T1000 (cell line): ENCODE measurements at regions not wholly inside any gene's neighbourhood (a gene's known extent, or its start where the extent isn't known, plus 50 kb on each side); places are given as distances from the start of the nearest gene placed in this dataset.
"Not testable (repeated sequence)": the region's sequence is repeated elsewhere in the genome, so short reads cannot be mapped to it uniquely, and the experiment has no call there.

Experiments
- DNase-seq: peaks from one replicate; lab custom pipeline; 2025; ENCODE audit warnings: mixed read lengths; lab: John Stamatoyannopoulos, UW

DNA sequence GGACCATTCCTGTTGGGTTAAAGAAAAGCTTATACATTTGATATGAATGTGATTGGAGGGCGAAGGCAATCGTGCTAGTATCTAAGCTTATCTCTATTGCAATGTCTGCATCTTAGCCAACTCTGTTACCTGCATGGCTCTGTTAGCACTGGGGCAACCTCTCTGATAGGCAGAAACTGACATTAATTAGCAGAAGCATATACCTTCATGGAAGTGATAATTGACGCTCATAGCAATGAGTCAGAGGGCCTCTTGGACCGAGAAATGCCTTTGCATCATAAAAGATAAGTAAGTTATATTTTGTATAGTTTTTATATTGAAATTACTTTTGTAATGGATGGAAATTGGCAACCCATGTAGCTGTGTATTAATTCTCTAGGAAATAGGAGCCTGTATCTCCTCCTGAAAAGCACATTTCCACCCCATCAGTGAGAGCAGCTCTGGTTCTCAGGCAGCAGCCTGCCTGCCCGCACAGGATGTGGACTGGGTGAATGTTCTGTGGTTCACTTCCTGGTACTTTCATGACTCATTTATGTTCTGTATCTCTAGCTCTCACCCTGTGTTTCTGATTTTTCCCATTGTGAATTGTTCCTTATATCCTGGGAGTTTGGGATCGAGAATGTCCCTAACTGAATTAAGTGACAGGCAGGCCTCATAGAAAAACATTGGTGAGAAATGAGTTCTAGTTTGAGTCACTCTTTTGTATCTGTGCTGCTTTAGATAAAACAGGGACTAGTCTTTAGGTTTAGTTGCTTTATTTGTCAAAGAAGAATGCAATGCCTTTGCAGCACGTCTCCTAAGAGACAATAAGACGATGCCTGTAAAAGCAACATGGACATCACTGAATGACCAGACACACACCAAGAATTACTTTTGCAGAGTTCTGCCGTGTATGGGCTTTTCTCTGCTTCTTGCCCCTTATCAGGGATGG lies 344.9 kb downstream of the DCDC2C start:
- no peak for DNase-seq

GRCh38 chr2:4049463-4049862 lies 346.1 kb downstream of the DCDC2C start:
- no peak for DNase-seq

DNA sequence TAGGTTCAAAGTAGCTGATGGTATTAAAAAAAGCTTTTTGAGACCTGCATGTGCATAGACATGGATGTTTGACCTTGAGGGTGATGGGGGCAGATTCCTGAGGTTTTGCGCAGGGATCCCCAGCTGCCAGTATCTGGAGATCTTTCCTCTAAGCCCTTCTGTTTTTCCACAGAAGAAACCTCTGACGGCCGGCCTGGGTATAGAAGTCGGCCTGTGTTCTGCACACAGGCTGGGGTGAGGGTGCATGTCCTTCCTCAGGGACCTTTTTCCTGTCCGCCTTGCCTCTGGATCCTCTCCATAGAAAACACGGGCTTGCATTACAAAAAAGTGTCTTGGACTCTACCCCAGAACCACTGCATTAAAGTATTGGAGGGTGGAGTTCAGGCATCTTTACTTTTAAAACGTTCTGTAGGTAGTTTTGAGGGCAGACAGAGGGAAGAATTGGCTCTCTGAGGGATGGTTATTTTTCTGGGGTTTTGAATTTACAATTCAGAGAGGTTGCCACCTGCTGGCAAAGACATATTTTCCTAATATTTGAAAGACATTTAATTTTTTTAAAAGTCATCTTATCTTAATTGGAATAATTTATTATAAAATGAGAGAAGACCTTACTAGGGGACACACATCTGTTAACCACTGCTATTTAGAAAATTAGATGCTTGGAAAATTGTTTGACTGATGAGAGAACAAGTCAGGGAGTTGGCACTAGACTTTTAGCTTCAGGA lies 350.6 kb downstream of the DCDC2C start:
- DNase-seq: no peak

- no peak for DNase-seq
Observed at GRCh38 chr2:4066217-4066616, 362.8 kb downstream of the DCDC2C start.

DNA sequence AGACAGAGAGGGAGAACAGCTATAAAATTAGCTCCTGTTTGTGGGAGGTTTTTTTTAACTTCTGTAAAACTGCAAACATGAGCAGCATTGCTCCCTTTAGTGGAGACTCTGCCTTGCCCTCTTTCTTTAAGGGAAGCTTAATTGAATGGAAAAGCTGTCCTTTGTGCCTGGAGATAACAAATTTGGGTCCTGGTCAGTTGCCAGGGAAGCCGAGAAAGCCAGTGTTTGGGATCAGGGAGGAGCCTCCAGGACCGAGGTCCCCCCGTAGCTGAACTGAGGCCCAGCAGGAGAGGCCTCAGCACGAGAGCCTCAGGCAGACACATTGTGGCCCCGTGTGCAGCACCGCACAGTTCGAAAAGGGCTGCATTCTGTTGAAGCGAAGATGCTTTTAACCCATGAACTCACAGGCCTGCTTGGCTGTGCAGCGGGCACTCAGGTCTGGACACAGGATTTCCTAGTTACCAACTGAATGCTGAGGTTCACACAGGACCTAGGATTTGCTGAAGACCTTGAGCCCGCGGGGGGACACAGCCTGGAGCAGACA lies 369.7 kb downstream of the DCDC2C start:
- DNase-seq: no peak

DNA sequence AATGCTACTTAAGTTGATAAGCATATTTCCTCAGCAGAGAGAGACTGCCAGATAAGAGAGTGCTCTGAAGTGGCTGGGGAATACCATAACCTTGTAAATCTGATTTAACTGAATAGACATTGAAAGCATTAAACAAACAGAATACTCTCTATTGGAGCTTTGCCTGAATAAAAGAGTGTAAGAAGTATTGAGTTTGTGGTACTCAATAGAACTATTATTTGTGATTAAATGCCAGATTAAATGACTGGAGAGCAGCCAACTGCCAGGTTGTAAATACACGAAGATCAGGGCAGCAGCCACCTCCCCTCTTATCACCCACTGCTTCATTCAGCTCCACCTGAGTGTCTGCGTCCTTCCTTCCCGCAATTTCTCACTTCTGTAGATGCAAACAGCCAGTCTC lies 373.6 kb downstream of the DCDC2C start:
- DNase-seq: no peak

- DNase-seq: no peak
Observed at GRCh38 chr2:4085186-4085585, 381.8 kb downstream of the DCDC2C start.

DNA sequence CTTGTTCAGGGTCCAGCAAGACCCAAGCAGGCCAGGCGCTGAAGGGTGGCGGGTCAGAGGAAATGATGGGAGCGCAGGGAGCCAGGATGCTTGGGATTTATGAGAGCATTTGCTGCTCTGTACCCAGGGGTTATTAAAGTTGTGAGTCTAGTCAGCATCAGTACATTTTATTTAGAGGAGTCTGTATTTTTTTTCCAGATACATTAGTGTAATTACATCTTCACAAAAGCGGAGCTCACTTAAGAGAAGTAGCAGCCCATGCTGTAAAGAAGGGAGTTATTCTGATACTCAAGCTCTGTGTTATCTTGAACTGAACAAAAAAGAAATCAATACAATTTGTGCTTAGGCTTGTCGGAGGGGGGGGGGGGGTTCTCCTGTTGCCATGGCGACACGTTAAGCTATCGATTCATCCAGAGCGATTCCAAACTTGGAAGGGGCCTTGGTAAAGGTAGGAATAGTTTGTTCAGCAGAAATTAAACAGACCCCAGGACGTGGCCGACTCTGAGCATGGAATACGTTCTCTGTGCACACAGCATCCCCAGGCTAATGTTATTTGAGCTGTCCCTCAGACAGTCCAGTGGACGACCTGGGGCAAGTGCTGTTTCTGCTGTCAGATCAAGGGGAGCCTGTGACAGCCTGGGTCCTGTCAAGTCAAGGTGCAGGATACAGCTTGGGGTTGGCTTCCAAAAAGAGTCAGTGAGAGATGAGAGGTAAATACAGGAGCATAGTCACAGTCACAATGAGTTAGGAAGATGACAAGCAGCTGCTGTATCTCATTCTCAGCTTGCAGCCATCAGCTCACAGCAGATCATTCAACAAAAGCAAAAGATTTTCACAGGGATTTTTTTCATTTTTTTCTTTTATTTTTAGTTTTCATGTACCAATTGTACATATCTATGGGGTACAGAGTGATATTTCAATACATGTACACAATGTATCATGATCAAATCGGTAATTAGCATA lies 387.6 kb downstream of the DCDC2C start:
- DNase-seq: no peak

DNA sequence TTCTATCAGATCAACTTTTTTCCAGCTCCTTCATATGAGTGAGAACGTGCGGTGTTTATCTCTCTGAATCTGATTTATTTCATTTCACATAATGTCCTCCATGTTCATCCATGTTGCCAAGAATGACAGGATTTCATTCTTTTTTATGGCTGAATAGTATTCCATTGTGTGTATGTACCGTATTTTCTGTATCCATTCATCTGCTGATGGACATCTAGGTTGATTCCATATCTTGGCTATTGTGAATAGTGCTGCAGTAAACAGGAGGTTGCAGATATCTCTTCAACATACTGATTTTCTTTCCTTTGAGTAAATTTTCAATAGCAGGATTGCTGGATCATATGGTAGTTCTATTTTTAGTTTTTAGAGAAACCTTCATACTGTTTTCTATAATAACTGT lies 388.5 kb downstream of the DCDC2C start:
- no peak for DNase-seq

- no peak for DNase-seq
Observed at GRCh38 chr2:4094743-4095142, 391.4 kb downstream of the DCDC2C start.

- DNase-seq: no peak
Observed at GRCh38 chr2:4096978-4097766, 393.8 kb downstream of the DCDC2C start.

GRCh38 chr2:4098137-4098536 lies 394.8 kb downstream of the DCDC2C start:
- no peak for DNase-seq

- no peak for DNase-seq
Observed at GRCh38 chr2:4101936-4102335, 398.6 kb downstream of the DCDC2C start.

DNA sequence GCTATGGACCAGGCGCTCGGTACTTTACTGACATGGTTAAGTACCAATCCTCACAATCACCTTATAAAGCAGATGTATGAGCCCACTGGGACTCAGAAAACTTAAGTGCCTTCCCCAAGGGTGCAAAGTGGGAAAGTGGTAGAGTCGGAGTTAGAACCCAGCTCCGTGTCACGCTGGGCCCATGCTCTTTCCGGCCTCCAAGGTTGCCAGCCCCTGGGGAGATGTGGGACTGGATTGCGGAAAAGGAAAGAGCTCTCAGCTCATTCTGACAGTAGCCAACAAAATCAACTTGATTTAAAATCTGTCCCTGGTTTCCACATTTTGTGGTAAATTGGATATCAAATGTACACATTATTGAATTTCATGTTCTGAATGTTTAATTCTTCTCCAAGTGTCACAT lies 403.8 kb downstream of the DCDC2C start:
- DNase-seq: no peak

GRCh38 chr2:4110273-4110672 lies 406.9 kb downstream of the DCDC2C start:
- no peak for DNase-seq

- not testable (repeated sequence) for DNase-seq
Observed at GRCh38 chr2:4115435-4115834, 412.1 kb downstream of the DCDC2C start.

DNA sequence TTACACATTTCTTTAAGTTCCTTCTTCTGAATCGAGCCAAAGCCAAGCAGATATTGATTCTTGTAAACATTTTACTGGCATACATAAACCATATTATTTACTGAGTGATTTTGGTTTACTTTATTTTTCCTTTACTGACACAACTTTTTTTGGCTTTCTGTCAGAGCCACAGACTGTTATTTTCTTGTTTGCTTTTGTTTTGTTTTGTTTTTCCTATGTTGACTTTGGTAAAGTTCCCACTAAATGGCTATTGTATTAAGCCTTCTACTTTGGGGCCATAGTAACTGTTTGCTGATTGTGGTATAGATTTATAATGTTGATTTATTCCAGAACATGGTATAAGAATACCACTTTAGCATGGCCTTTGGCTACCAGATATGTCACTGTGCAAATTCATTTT lies 419.4 kb downstream of the DCDC2C start:
- no peak for DNase-seq

DNA sequence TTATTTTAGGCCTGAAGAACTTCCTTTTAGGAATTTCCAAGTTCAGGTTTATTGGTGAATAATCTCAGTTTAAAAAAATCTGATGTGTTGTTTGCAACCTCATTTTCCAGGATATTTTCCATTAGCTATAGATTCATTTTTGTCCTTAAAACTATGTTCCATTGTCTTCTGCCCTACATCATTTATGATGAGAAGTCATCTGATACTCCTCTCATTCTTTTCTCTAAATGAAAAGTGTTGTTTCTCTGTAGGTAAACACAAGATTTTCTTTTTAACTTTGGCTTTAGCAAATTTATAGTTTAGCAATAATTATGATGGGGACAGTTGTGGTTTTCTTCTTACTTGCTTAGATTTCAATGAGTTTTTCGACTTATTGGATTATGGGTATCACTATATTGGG lies 427.3 kb downstream of the DCDC2C start:
- no peak for DNase-seq

DNA sequence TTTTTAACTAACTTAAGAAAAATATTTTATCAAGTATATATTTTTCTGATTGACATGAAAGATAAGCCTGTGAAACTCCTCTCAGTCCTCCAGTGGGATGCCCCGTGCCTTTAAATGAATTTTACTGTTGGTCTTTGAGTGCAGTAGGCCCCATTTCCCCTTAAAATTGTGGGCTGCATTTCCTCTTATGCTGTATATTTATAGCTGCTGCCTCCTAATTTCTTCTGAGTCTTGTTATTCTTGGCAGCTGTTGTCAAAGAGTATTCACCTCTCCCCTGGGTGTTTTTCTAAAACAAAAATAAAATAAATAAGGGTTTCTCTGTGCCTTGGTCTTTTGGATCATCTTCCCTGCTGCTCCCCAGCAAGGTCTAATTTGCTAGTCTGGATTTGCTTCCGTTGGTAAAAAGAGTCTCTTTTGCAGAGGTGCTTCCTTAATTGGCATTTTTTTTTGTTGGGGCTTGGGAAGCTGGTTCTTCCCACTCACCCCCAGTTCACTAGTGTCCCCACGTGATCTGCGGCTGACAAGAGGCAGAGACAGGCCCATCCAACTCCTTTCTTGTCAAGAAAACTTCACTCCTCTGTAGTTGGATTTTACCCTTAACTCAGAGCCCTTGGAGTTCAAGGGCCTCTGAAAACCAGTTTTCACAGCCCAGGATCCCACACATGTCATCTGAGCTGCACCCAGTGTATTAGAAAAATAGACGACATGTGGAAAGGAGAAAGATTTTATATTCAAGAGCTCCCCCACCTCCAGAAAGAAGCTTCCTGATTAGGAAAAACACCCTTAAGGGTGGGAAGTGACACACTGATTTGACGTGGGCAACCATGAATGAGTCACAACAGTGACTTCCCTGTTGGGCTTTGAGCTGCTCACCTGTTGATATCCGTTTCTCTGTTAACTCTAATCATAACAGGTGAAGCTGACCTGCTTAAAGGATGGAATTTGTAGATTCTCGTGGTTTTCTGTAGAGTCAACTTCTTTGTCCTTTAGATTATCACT lies 431.5 kb downstream of the DCDC2C start:
- DNase-seq: no peak

DNA sequence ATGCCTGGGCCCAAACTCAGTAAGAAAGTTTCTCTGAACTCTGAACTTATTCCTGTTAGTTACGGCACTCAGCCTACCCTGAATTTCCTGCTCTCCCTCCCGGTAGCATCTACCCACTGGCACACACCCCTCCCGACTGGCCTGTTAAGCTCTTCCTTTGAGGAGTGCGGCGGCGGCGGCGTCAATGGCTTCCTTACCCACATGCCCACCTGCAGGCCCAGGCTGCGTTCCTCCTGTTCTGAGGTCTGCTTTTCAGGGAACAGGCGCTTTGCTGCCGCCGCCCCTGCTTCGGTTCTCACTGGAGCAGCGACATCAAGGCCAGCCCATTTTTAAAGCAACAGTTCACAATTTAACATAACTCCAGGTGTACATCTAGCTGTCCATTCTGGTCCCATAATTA lies 432.4 kb downstream of the DCDC2C start:
- DNase-seq: no peak
